H1 (cell line): ENCODE measurements at regions not wholly inside any gene's neighbourhood (a gene's known extent, or its start where the extent isn't known, plus 50 kb on each side); places are given as distances from the start of the nearest gene placed in this dataset.

Experiments used
- CTCF ChIA-PET: fragments of 300-600 bp; sonication (Branson Sonifier 250); formaldehyde crosslinking; loops from one replicate; lab custom pipeline; 2021; ENCODE audit not compliant: partially characterized antibody; lab: Charles Lee
- POLR2A ChIA-PET: fragments of 300-600 bp; sonication (Branson Sonifier 250); formaldehyde crosslinking; loops from one replicate; lab custom pipeline; 2021; ENCODE audit warnings: inconsistent platforms; ENCODE audit not compliant: partially characterized antibody; lab: Charles Lee
- DNase-seq, 2 experiments: peaks; one replicate each; pipeline versions ENCODE4 v3.0.0 to v3.0.0-alpha.2; 2010 to 2022; ENCODE audit warnings: low spot score in 2 of 2, low read depth in 1 of 2, mixed read lengths in 1 of 2
- FAIRE-seq: peaks from 2 replicates; lab custom pipeline; 2011; peaks lifted over from hg19 to GRCh38; lab: Jason Lieb, UNC
- H2AFZ ChIP-seq: 2 replicates; pipeline ENCODE4 v1.8.1; 2012; ENCODE audit warnings: low read length, inconsistent platforms
- H2AK5ac ChIP-seq: 2 replicates; pipeline ENCODE4 v1.6.1; 2013; ENCODE audit warnings: low read depth, low read length
- H2BK120ac ChIP-seq: replicated peaks from 2 replicates; pipeline ENCODE3; 2013; ENCODE audit warnings: low read depth, low read length, inconsistent platforms
- H2BK12ac ChIP-seq: 2 replicates; pipeline ENCODE4 v1.6.1; 2013; ENCODE audit warnings: low read depth, low read length
- H2BK15ac ChIP-seq: 2 replicates; pipeline ENCODE4 v1.6.1; 2013; ENCODE audit warnings: low read length
- H2BK20ac ChIP-seq: 2 replicates; pipeline ENCODE4 v1.6.1; 2013; ENCODE audit warnings: low read length
- H2BK5ac ChIP-seq: 2 replicates; pipeline ENCODE4 v1.6.1; 2013; ENCODE audit warnings: low read depth, low read length
- H3K14ac ChIP-seq: 2 replicates; pipeline ENCODE4 v1.6.1; 2013; ENCODE audit warnings: inconsistent platforms; ENCODE audit not compliant: insufficient read length
- H3K18ac ChIP-seq: 2 replicates; pipeline ENCODE4 v1.6.1; 2013; ENCODE audit warnings: low read length; ENCODE audit errors: extremely low read depth
- H3K23ac ChIP-seq: 2 replicates; pipeline ENCODE4 v1.6.1; 2013; ENCODE audit warnings: inconsistent platforms; ENCODE audit not compliant: insufficient read length
- H3K23me2 ChIP-seq: 2 replicates; pipeline ENCODE4 v1.6.1; 2013; ENCODE audit warnings: low read depth, low read length
- H3K27ac ChIP-seq: 2 replicates; pipeline ENCODE4 v1.6.1; 2011; ENCODE audit warnings: low read depth, low read length, inconsistent platforms
- H3K27me3 ChIP-seq, 4 experiments: replicated peaks in 1 of 4; 1 replicate in 1 of 4; 2 replicates in 3 of 4; pipeline versions ENCODE4 v1.6.1 to v1.8.1; 2011 to 2013; ENCODE audit warnings: low read length in 3 of 4, mild to moderate bottlenecking in 3 of 4, inconsistent platforms in 2 of 4, mixed read lengths in 2 of 4, moderate library complexity in 1 of 4; ENCODE audit not compliant: control insufficient read depth in 3 of 4, insufficient read depth in 3 of 4; ENCODE audit errors: extremely low read depth in 1 of 4
- H3K36me3 ChIP-seq, 4 experiments: 2 replicates each; pipeline versions ENCODE4 v1.6.1 to v1.8.1; 2011 to 2013; ENCODE audit warnings: mild to moderate bottlenecking in 4 of 4, low read length in 3 of 4, moderate library complexity in 2 of 4, control low read depth in 1 of 4, inconsistent platforms in 1 of 4; ENCODE audit not compliant: insufficient read depth in 4 of 4, control insufficient read depth in 2 of 4
- H3K4ac ChIP-seq: replicated peaks from 2 replicates; pipeline ENCODE3; 2013; ENCODE audit warnings: low read length, low read depth, mixed read lengths, inconsistent platforms; ENCODE audit not compliant: insufficient read length
- H3K4me1 ChIP-seq, 4 experiments: replicated peaks in 1 of 4; 1 replicate in 1 of 4; 2 replicates in 3 of 4; pipeline versions ENCODE4 v1.6.1 to v1.8.1; 2011 to 2013; ENCODE audit warnings: low read length in 3 of 4, inconsistent platforms in 2 of 4, mixed read lengths in 1 of 4; ENCODE audit not compliant: insufficient read depth in 4 of 4, control insufficient read depth in 3 of 4
- H3K4me2 ChIP-seq, 2 experiments: 2 replicates each; pipeline versions ENCODE4 v1.6.1 to v1.8.1; 2011 to 2013; ENCODE audit warnings: low read depth in 2 of 2, low read length in 2 of 2, control low read depth in 1 of 2, inconsistent platforms in 1 of 2, mild to moderate bottlenecking in 1 of 2; ENCODE audit not compliant: insufficient read depth in 1 of 2
- H3K4me3 ChIP-seq, 4 experiments: fragments of 200-600, 300-600 bp in 1 of 4; sonication (generic), shearing (Covaris generic), sonication (Bioruptor Twin) in 1 of 4; 2 replicates each; pipeline versions ENCODE4 v1.5.1 to v1.8.1; 2011 to 2016; ENCODE audit warnings: low read length in 4 of 4, low read depth in 3 of 4, control low read depth in 2 of 4, inconsistent platforms in 2 of 4, mild to moderate bottlenecking in 2 of 4, mixed read lengths in 1 of 4, moderate library complexity in 1 of 4; ENCODE audit not compliant: insufficient read depth in 2 of 4; ENCODE audit errors: extremely low read depth in 1 of 4
- H3K56ac ChIP-seq: replicated peaks from 2 replicates; pipeline ENCODE3; 2013; ENCODE audit warnings: low read depth, mild to moderate bottlenecking, mixed read lengths, low read length, inconsistent platforms; ENCODE audit not compliant: insufficient read length
- H3K79me1 ChIP-seq: 2 replicates; pipeline ENCODE4 v1.6.1; 2013; ENCODE audit warnings: low read depth, low read length, control low read depth
- H3K79me2 ChIP-seq, 2 experiments: 2 replicates each; pipeline versions ENCODE4 v1.6.1 to v1.8.1; 2012 to 2013; ENCODE audit warnings: low read length in 2 of 2, mild to moderate bottlenecking in 2 of 2, inconsistent platforms in 1 of 2; ENCODE audit not compliant: insufficient read depth in 2 of 2, control insufficient read depth in 1 of 2
- H3K9ac ChIP-seq, 4 experiments: replicated peaks in 1 of 4; 1 replicate in 1 of 4; 2 replicates in 3 of 4; pipeline versions ENCODE4 v1.6.1 to v1.8.1; 2011 to 2013; ENCODE audit warnings: low read depth in 3 of 4, low read length in 3 of 4, control low read depth in 2 of 4, mild to moderate bottlenecking in 2 of 4, moderate library complexity in 2 of 4, inconsistent platforms in 1 of 4; ENCODE audit errors: extremely low read depth in 1 of 4
- H3K9me3 ChIP-seq, 2 experiments: 2 replicates each; pipeline versions ENCODE4 v1.6.1 to v1.8.1; 2012 to 2013; ENCODE audit warnings: mild to moderate bottlenecking in 2 of 2, moderate library complexity in 2 of 2, control low read depth in 1 of 2, inconsistent platforms in 1 of 2, low read depth in 1 of 2, low read length in 1 of 2, mixed read lengths in 1 of 2; ENCODE audit not compliant: insufficient read depth in 2 of 2
- H4K20me1 ChIP-seq, 2 experiments: replicated peaks in 1 of 2; 2 replicates each; pipeline versions ENCODE3 to v1.8.1; 2011 to 2013; ENCODE audit warnings: inconsistent platforms in 2 of 2, low read length in 2 of 2, mild to moderate bottlenecking in 1 of 2; ENCODE audit not compliant: insufficient read depth in 2 of 2, control insufficient read depth in 1 of 2
- H4K5ac ChIP-seq: 2 replicates; pipeline ENCODE4 v1.6.1; 2013; ENCODE audit warnings: low read length, low read depth, mixed read lengths, inconsistent platforms; ENCODE audit not compliant: insufficient read length
- H4K8ac ChIP-seq: 2 replicates; pipeline ENCODE4 v1.8.0; 2013; ENCODE audit warnings: mild to moderate bottlenecking, moderate library complexity, low read length, inconsistent platforms; ENCODE audit not compliant: insufficient read depth; ENCODE audit errors: extremely low read depth
- H4K91ac ChIP-seq: replicated peaks from 2 replicates; pipeline ENCODE3; 2013; ENCODE audit warnings: low read length, mixed read lengths, inconsistent platforms; ENCODE audit not compliant: insufficient read length
- EGR1 ChIP-seq: IDR thresholded peaks from 2 replicates; pipeline ENCODE4 v1.6.1; 2011; ENCODE audit warnings: low read depth, low read length, borderline replicate concordance
- USF2 ChIP-seq: IDR thresholded peaks from 2 replicates; pipeline ENCODE4 v1.6.1; 2011; ENCODE audit warnings: low read length, improper control_type of control experiment
- WGBS, 2 experiments: shearing (Covaris generic) in 1 of 2; methylation state at CpG; one replicate each; pipeline versions ENCODE4 v1.1.6 to v1.1.7; 2013 to 2015; ENCODE audit warnings: low lambda C conversion rate in 2 of 2, mixed read lengths in 2 of 2, inconsistent platforms in 1 of 2, low coverage in 1 of 2, missing lambda C conversion rate in 1 of 2; ENCODE audit not compliant: insufficient replicate concordance in 2 of 2, insufficient coverage in 1 of 2, insufficient read length in 1 of 2; ENCODE audit errors: extremely low coverage in 1 of 2, missing lambda C conversion rate in 1 of 2; 5-methylcytosine and 5-hydroxymethylcytosine counted together
- TF ChIP-seq, protein P1 (sequence below): IDR thresholded peaks from 2 replicates; pipeline ENCODE4 v1.6.1; 2012; ENCODE audit warnings: inconsistent platforms

DNA sequence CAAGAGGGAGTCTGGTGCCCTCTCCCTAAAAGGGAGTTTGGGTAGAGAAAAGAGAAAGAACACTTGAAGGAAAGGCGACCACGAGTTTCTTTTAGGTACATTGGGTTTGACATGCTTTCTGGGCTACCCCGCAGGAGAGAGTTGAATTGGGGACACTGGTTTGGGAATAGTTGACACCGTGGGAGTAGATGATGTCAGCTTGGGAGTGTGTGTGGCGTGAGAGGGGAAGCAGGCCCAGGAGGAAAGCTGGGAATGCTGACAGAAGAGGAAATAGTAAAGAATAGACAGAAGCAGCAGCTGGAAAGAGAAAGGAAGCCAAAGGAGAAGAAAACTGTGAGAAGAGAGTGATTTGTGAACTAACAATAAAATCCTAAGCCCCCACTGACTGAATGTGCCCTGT lies 442.9 kb downstream of the DYNC2H1 start:
- H2BK12ac ChIP-seq = no peak overlapping the region
- no peak for DNase-seq
- no peak overlapping the region for H3K27ac ChIP-seq
- H4K8ac ChIP-seq = no peak overlapping the region
- H2BK120ac ChIP-seq = no peak overlapping the region
- H3K4me3 ChIP-seq = no peak overlapping the region
- no peak overlapping the region for H2BK5ac ChIP-seq
- 79% methylated on average over 5 of the region's 5 CpGs; no CpG with 5 or more reads in 1 of the 2 experiments for WGBS, 2 experiments
- no peaks in the 10 kb centered on the region for H3K27me3 ChIP-seq
- H3K23ac ChIP-seq = no peak overlapping the region
- H3K4ac ChIP-seq = no peak overlapping the region
- peaks cover 2% of the 10 kb centered on the region; the same call in 1 of the 2 replicates for H3K23me2 ChIP-seq
- H4K91ac ChIP-seq = no peak overlapping the region
- H2AK5ac ChIP-seq = no peak overlapping the region
- H3K18ac ChIP-seq = no peak overlapping the region
- no peaks in the 10 kb centered on the region for H3K79me2 ChIP-seq
- H2BK20ac ChIP-seq = no peak overlapping the region
- no peak overlapping the region for H2AFZ ChIP-seq
- H3K9ac ChIP-seq = no peak overlapping the region
- H3K4me2 ChIP-seq = no peak overlapping the region
- H4K5ac ChIP-seq = no peak overlapping the region
- H3K9me3 ChIP-seq = no peaks in the 10 kb centered on the region
- H3K56ac ChIP-seq = no peak overlapping the region
- no peak overlapping the region for H2BK15ac ChIP-seq
- H3K79me1 ChIP-seq = no peaks in the 10 kb centered on the region; the same call in 1 of the 2 replicates
- H3K36me3 ChIP-seq = no peaks in the 10 kb centered on the region
- H4K20me1 ChIP-seq = no peaks in the 10 kb centered on the region
- ChIA-PET POLR2A (no interaction called here), CTCF (interaction anchor here (1.2 to 3.6 kb wide), 3 partner anchors 10 to 50 kb away, joined by 3 to 31 read pairs (median 3); no protein-coding TSS in a partner anchor)
- H3K4me1 ChIP-seq = no peaks in the 10 kb centered on the region
- no peak for FAIRE-seq
- TF ChIP-seq, protein P1, sequence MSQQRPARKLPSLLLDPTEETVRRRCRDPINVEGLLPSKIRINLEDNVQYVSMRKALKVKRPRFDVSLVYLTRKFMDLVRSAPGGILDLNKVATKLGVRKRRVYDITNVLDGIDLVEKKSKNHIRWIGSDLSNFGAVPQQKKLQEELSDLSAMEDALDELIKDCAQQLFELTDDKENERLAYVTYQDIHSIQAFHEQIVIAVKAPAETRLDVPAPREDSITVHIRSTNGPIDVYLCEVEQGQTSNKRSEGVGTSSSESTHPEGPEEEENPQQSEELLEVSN = no peak
- no peak for TF ChIP-seq EGR1
- no peak for TF ChIP-seq USF2
- no peak overlapping the region for H3K14ac ChIP-seq
